H1 (cell line): ENCODE measurements at regions not wholly inside any gene's neighbourhood (a gene's known extent, or its start where the extent isn't known, plus 50 kb on each side); places are given as distances from the start of the nearest gene placed in this dataset.
A peak's percentile ranks its signal among the peaks of the same experiment; 100 is the strongest.

Source experiments
- CTCF ChIA-PET: fragments of 300-600 bp; sonication (Branson Sonifier 250); formaldehyde crosslinking; loops from one replicate; lab custom pipeline; 2021; ENCODE audit not compliant: partially characterized antibody; lab: Charles Lee
- POLR2A ChIA-PET: fragments of 300-600 bp; sonication (Branson Sonifier 250); formaldehyde crosslinking; loops from one replicate; lab custom pipeline; 2021; ENCODE audit warnings: inconsistent platforms; ENCODE audit not compliant: partially characterized antibody; lab: Charles Lee
- DNase-seq, 2 experiments: peaks; one replicate each; pipeline versions ENCODE4 v3.0.0 to v3.0.0-alpha.2; 2010 to 2022; ENCODE audit warnings: low spot score in 2 of 2, low read depth in 1 of 2, mixed read lengths in 1 of 2
- FAIRE-seq: peaks from 2 replicates; lab custom pipeline; 2011; peaks lifted over from hg19 to GRCh38; lab: Jason Lieb, UNC
- H2AFZ ChIP-seq: 2 replicates; pipeline ENCODE4 v1.8.1; 2012; ENCODE audit warnings: low read length, inconsistent platforms
- H2AK5ac ChIP-seq: 2 replicates; pipeline ENCODE4 v1.6.1; 2013; ENCODE audit warnings: low read depth, low read length
- H2BK120ac ChIP-seq: replicated peaks from 2 replicates; pipeline ENCODE3; 2013; ENCODE audit warnings: low read depth, low read length, inconsistent platforms
- H2BK12ac ChIP-seq: 2 replicates; pipeline ENCODE4 v1.6.1; 2013; ENCODE audit warnings: low read depth, low read length
- H2BK15ac ChIP-seq: 2 replicates; pipeline ENCODE4 v1.6.1; 2013; ENCODE audit warnings: low read length
- H2BK20ac ChIP-seq: 2 replicates; pipeline ENCODE4 v1.6.1; 2013; ENCODE audit warnings: low read length
- H2BK5ac ChIP-seq: 2 replicates; pipeline ENCODE4 v1.6.1; 2013; ENCODE audit warnings: low read depth, low read length
- H3K14ac ChIP-seq: 2 replicates; pipeline ENCODE4 v1.6.1; 2013; ENCODE audit warnings: inconsistent platforms; ENCODE audit not compliant: insufficient read length
- H3K18ac ChIP-seq: 2 replicates; pipeline ENCODE4 v1.6.1; 2013; ENCODE audit warnings: low read length; ENCODE audit errors: extremely low read depth
- H3K23ac ChIP-seq: 2 replicates; pipeline ENCODE4 v1.6.1; 2013; ENCODE audit warnings: inconsistent platforms; ENCODE audit not compliant: insufficient read length
- H3K23me2 ChIP-seq: 2 replicates; pipeline ENCODE4 v1.6.1; 2013; ENCODE audit warnings: low read depth, low read length
- H3K27ac ChIP-seq: 2 replicates; pipeline ENCODE4 v1.6.1; 2011; ENCODE audit warnings: low read depth, low read length, inconsistent platforms
- H3K27me3 ChIP-seq, 4 experiments: replicated peaks in 1 of 4; 1 replicate in 1 of 4; 2 replicates in 3 of 4; pipeline versions ENCODE4 v1.6.1 to v1.8.1; 2011 to 2013; ENCODE audit warnings: low read length in 3 of 4, mild to moderate bottlenecking in 3 of 4, inconsistent platforms in 2 of 4, mixed read lengths in 2 of 4, moderate library complexity in 1 of 4; ENCODE audit not compliant: control insufficient read depth in 3 of 4, insufficient read depth in 3 of 4; ENCODE audit errors: extremely low read depth in 1 of 4
- H3K36me3 ChIP-seq, 4 experiments: 2 replicates each; pipeline versions ENCODE4 v1.6.1 to v1.8.1; 2011 to 2013; ENCODE audit warnings: mild to moderate bottlenecking in 4 of 4, low read length in 3 of 4, moderate library complexity in 2 of 4, control low read depth in 1 of 4, inconsistent platforms in 1 of 4; ENCODE audit not compliant: insufficient read depth in 4 of 4, control insufficient read depth in 2 of 4
- H3K4ac ChIP-seq: replicated peaks from 2 replicates; pipeline ENCODE3; 2013; ENCODE audit warnings: low read length, low read depth, mixed read lengths, inconsistent platforms; ENCODE audit not compliant: insufficient read length
- H3K4me1 ChIP-seq, 4 experiments: replicated peaks in 1 of 4; 1 replicate in 1 of 4; 2 replicates in 3 of 4; pipeline versions ENCODE4 v1.6.1 to v1.8.1; 2011 to 2013; ENCODE audit warnings: low read length in 3 of 4, inconsistent platforms in 2 of 4, mixed read lengths in 1 of 4; ENCODE audit not compliant: insufficient read depth in 4 of 4, control insufficient read depth in 3 of 4
- H3K4me2 ChIP-seq, 2 experiments: 2 replicates each; pipeline versions ENCODE4 v1.6.1 to v1.8.1; 2011 to 2013; ENCODE audit warnings: low read depth in 2 of 2, low read length in 2 of 2, control low read depth in 1 of 2, inconsistent platforms in 1 of 2, mild to moderate bottlenecking in 1 of 2; ENCODE audit not compliant: insufficient read depth in 1 of 2
- H3K4me3 ChIP-seq, 4 experiments: fragments of 200-600, 300-600 bp in 1 of 4; sonication (generic), shearing (Covaris generic), sonication (Bioruptor Twin) in 1 of 4; 2 replicates each; pipeline versions ENCODE4 v1.5.1 to v1.8.1; 2011 to 2016; ENCODE audit warnings: low read length in 4 of 4, low read depth in 3 of 4, control low read depth in 2 of 4, inconsistent platforms in 2 of 4, mild to moderate bottlenecking in 2 of 4, mixed read lengths in 1 of 4, moderate library complexity in 1 of 4; ENCODE audit not compliant: insufficient read depth in 2 of 4; ENCODE audit errors: extremely low read depth in 1 of 4
- H3K56ac ChIP-seq: replicated peaks from 2 replicates; pipeline ENCODE3; 2013; ENCODE audit warnings: low read depth, mild to moderate bottlenecking, mixed read lengths, low read length, inconsistent platforms; ENCODE audit not compliant: insufficient read length
- H3K79me1 ChIP-seq: 2 replicates; pipeline ENCODE4 v1.6.1; 2013; ENCODE audit warnings: low read depth, low read length, control low read depth
- H3K79me2 ChIP-seq, 2 experiments: 2 replicates each; pipeline versions ENCODE4 v1.6.1 to v1.8.1; 2012 to 2013; ENCODE audit warnings: low read length in 2 of 2, mild to moderate bottlenecking in 2 of 2, inconsistent platforms in 1 of 2; ENCODE audit not compliant: insufficient read depth in 2 of 2, control insufficient read depth in 1 of 2
- H3K9ac ChIP-seq, 4 experiments: replicated peaks in 1 of 4; 1 replicate in 1 of 4; 2 replicates in 3 of 4; pipeline versions ENCODE4 v1.6.1 to v1.8.1; 2011 to 2013; ENCODE audit warnings: low read depth in 3 of 4, low read length in 3 of 4, control low read depth in 2 of 4, mild to moderate bottlenecking in 2 of 4, moderate library complexity in 2 of 4, inconsistent platforms in 1 of 4; ENCODE audit errors: extremely low read depth in 1 of 4
- H3K9me3 ChIP-seq, 2 experiments: 2 replicates each; pipeline versions ENCODE4 v1.6.1 to v1.8.1; 2012 to 2013; ENCODE audit warnings: mild to moderate bottlenecking in 2 of 2, moderate library complexity in 2 of 2, control low read depth in 1 of 2, inconsistent platforms in 1 of 2, low read depth in 1 of 2, low read length in 1 of 2, mixed read lengths in 1 of 2; ENCODE audit not compliant: insufficient read depth in 2 of 2
- H4K20me1 ChIP-seq, 2 experiments: replicated peaks in 1 of 2; 2 replicates each; pipeline versions ENCODE3 to v1.8.1; 2011 to 2013; ENCODE audit warnings: inconsistent platforms in 2 of 2, low read length in 2 of 2, mild to moderate bottlenecking in 1 of 2; ENCODE audit not compliant: insufficient read depth in 2 of 2, control insufficient read depth in 1 of 2
- H4K5ac ChIP-seq: 2 replicates; pipeline ENCODE4 v1.6.1; 2013; ENCODE audit warnings: low read length, low read depth, mixed read lengths, inconsistent platforms; ENCODE audit not compliant: insufficient read length
- H4K8ac ChIP-seq: 2 replicates; pipeline ENCODE4 v1.8.0; 2013; ENCODE audit warnings: mild to moderate bottlenecking, moderate library complexity, low read length, inconsistent platforms; ENCODE audit not compliant: insufficient read depth; ENCODE audit errors: extremely low read depth
- H4K91ac ChIP-seq: replicated peaks from 2 replicates; pipeline ENCODE3; 2013; ENCODE audit warnings: low read length, mixed read lengths, inconsistent platforms; ENCODE audit not compliant: insufficient read length
- CEBPB ChIP-seq: IDR thresholded peaks from 2 replicates; pipeline ENCODE4 v1.6.1; 2012; ENCODE audit warnings: low read depth, low read length
- RAD21 ChIP-seq, 2 experiments: IDR thresholded peaks in 1 of 2; conservative IDR thresholded peaks in 1 of 2; 2 replicates each; pipeline ENCODE4 v1.6.1; 2011; ENCODE audit warnings: low read depth in 2 of 2, low read length in 2 of 2, improper control_type of control experiment in 1 of 2, inconsistent platforms in 1 of 2, mild to moderate bottlenecking in 1 of 2, moderate library complexity in 1 of 2
- WGBS, 2 experiments: shearing (Covaris generic) in 1 of 2; methylation state at CpG; one replicate each; pipeline versions ENCODE4 v1.1.6 to v1.1.7; 2013 to 2015; ENCODE audit warnings: low lambda C conversion rate in 2 of 2, mixed read lengths in 2 of 2, inconsistent platforms in 1 of 2, low coverage in 1 of 2, missing lambda C conversion rate in 1 of 2; ENCODE audit not compliant: insufficient replicate concordance in 2 of 2, insufficient coverage in 1 of 2, insufficient read length in 1 of 2; ENCODE audit errors: extremely low coverage in 1 of 2, missing lambda C conversion rate in 1 of 2; 5-methylcytosine and 5-hydroxymethylcytosine counted together

DNA sequence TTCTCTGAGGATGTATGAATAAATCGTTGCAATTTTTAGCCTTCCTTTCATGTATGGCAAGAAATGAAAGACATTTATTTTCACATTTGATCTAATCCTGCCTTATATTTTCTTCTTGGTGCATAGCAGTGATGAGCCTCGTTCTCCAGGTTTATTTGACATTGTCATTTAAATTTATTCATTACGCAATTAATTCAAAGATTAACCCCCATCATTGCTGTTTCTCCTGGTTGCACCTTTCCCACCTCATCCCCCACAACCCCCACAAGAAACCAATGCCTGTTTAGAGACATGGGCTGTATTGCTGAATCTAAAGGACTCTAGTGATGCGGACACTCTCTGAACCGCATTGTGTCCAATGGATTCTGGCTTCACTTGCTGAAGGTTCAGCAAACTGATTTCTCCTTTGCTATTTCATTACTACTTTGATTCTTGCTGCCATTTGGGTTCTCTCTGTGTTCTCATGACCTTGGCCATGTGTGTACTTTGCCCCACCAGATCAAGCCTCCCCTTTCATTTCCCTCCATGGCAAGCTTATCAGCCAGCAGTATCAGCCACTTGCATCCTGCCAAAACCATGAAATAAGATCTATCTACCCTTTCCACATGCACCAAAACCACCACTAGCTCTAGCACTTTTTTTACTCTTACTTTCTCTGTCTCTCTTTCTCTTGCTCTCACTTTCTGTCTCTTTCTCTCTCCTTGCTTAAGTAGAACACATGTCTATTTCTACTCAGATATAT is 382.7 kb downstream of the GBE1 start:
- no peaks in the 10 kb centered on the region for H3K9me3 ChIP-seq
- no peaks in the 10 kb centered on the region for H3K23me2 ChIP-seq
- 81% methylated on average over 5 of the region's 5 CpGs; no CpG with 5 or more reads in 1 of the 2 experiments for WGBS, 2 experiments
- no peak overlapping the region for H4K5ac ChIP-seq
- no peak overlapping the region for H3K18ac ChIP-seq
- H2BK120ac ChIP-seq: no peak overlapping the region
- H3K79me1 ChIP-seq: no peaks in the 10 kb centered on the region
- H3K4me1 ChIP-seq: 0 out of 7 replicates have a peak, but pooled peaks cover 0 to 2% (median 0%) of the 10 kb centered on the region in 4 experiments
- no peak overlapping the region for H2BK5ac ChIP-seq
- TF ChIP-seq RAD21 (IDR thresholded peaks at IDR 0.05 in 1 of 2, conservative IDR thresholded peaks at IDR 0.05 in 1 of 2; ENCODE audit: low read depth in 2 of 2, low read length in 2 of 2): no peak
- TF ChIP-seq CEBPB: peak; percentile 38; the same call in 1 of the 2 replicates
- TF ChIP-seq, all 59 proteins: peak for 1
- Histone ChIP-seq H3K27ac (no peak overlapping the region), H3K56ac (no peak overlapping the region), H4K8ac (no peak overlapping the region), H2AFZ (0 out of 2 replicates have a peak overlapping the region, but pooled peaks have one; percentile 40), H4K20me1 (no peaks in the 10 kb centered on the region), H3K14ac (no peak overlapping the region), H3K4me2 (no peak overlapping the region), H3K9ac (no peak overlapping the region), H3K23ac (no peak overlapping the region), H2BK15ac (no peak overlapping the region), H2AK5ac (no peak overlapping the region), H3K27me3 (no peaks in the 10 kb centered on the region), H3K4me3 (no peak overlapping the region), H2BK12ac (no peak overlapping the region), H2BK20ac (no peak overlapping the region), H4K91ac (no peak overlapping the region), H3K79me2 (no peaks in the 10 kb centered on the region), H3K36me3 (no peaks in the 10 kb centered on the region), H3K4ac (peak overlapping the region; percentile 72)
- POLR2A ChIA-PET: no interaction called here
- no peak for DNase-seq
- CTCF ChIA-PET: no interaction called here
- FAIRE-seq: no peak
